B cell (primary cell): ENCODE measurements at regions not wholly inside any gene's neighbourhood (a gene's known extent, or its start where the extent isn't known, plus 50 kb on each side); places are given as distances from the start of the nearest gene placed in this dataset.
"Not testable (repeated sequence)": the region's sequence is repeated elsewhere in the genome, so short reads cannot be mapped to it uniquely, and the experiment has no call there.

ENCODE experiments used
- ATAC-seq: fragments of 200-7000 bp; cut with Tn5 transposase; one replicate; pipeline ENCODE4 v1.10.0; 2021; ENCODE audit warnings: low read depth, mild to moderate bottlenecking, moderate number of reproducible peaks, moderate library complexity
- CTCF ChIA-PET: fragments of 350-600 bp; sonication (Branson Sonifier 250); formaldehyde crosslinking; loops from one replicate; lab custom pipeline; 2021; ENCODE audit warnings: antibody characterized with exemption, inconsistent platforms; lab: Charles Lee
- POLR2A ChIA-PET: fragments of 350-600 bp; sonication (Branson Sonifier 250); formaldehyde crosslinking; loops from one replicate; lab custom pipeline; 2021; ENCODE audit warnings: antibody characterized with exemption; lab: Charles Lee
- DNase-seq: peaks from one replicate; pipeline ENCODE4 v3.0.0; 2013
- H2AFZ ChIP-seq: 2 replicates; pipeline ENCODE4 v1.6.1; 2012; ENCODE audit warnings: mild to moderate bottlenecking, low read depth, low read length; ENCODE audit not compliant: insufficient read depth, poor library complexity, severe bottlenecking
- H3K27ac ChIP-seq, 2 donors: 1 replicate in 1 of 2; 2 replicates in 1 of 2; pipeline ENCODE4 v1.5.1; 2012 to 2013; ENCODE audit warnings: low read length in 2 of 2, mild to moderate bottlenecking in 2 of 2, moderate library complexity in 1 of 2
- H3K27me3 ChIP-seq, 4 experiments: fragments of 200-600 bp in 1 of 4; sonication (generic) in 1 of 4; replicated peaks in 1 of 4; 1 replicate in 2 of 4; 2 replicates in 2 of 4; pipeline versions ENCODE4 v1.6.1 to v1.7.0; 2013 to 2016; ENCODE audit warnings: low read length in 3 of 4, mild to moderate bottlenecking in 2 of 4, mixed read lengths in 1 of 4, moderate library complexity in 1 of 4; ENCODE audit not compliant: insufficient read depth in 4 of 4, control insufficient read depth in 3 of 4; ENCODE audit errors: control extremely low read depth in 1 of 4
- H3K36me3 ChIP-seq, 2 experiments: replicated peaks in 1 of 2; 1 replicate in 1 of 2; 2 replicates in 1 of 2; pipeline versions ENCODE4 v1.6.1 to v1.7.1; 2013; ENCODE audit warnings: low read length in 1 of 2; ENCODE audit not compliant: insufficient read depth in 2 of 2, control insufficient read depth in 1 of 2; ENCODE audit errors: control extremely low read depth in 1 of 2, extremely low read depth in 1 of 2
- H3K4me1 ChIP-seq, 2 donors: fragments of 200-600 bp in 1 of 2; sonication (generic) in 1 of 2; 1 replicate in 1 of 2; 2 replicates in 1 of 2; pipeline versions ENCODE4 v1.5.1 to v1.6.1; 2013 to 2017; ENCODE audit warnings: low read length in 2 of 2; ENCODE audit not compliant: control insufficient read depth in 2 of 2, insufficient read depth in 2 of 2
- H3K4me2 ChIP-seq: replicated peaks from 2 replicates; pipeline ENCODE3; 2012; ENCODE audit warnings: mild to moderate bottlenecking, low read depth, low read length; ENCODE audit not compliant: poor library complexity, severe bottlenecking
- H3K4me3 ChIP-seq, 5 experiments: fragments of 200-600 bp in 1 of 5; sonication (generic) in 1 of 5; 1 replicate in 3 of 5; 2 replicates in 2 of 5; pipeline versions ENCODE4 v1.5.1 to v1.7.0; 2011 to 2016; ENCODE audit warnings: low read length in 4 of 5, mild to moderate bottlenecking in 4 of 5, low read depth in 2 of 5, control low read depth in 1 of 5, moderate library complexity in 1 of 5; ENCODE audit not compliant: insufficient read depth in 1 of 5; ENCODE audit errors: control extremely low read depth in 1 of 5, extremely low read depth in 1 of 5
- H3K79me2 ChIP-seq: fragments of 200-600 bp; sonication (generic); one replicate; pipeline ENCODE4 v1.6.0; 2016; ENCODE audit warnings: low read length; ENCODE audit not compliant: control insufficient read depth, insufficient read depth
- H3K9ac ChIP-seq: fragments of 200-600 bp; sonication (generic); 2 replicates; pipeline ENCODE4 v1.6.1; 2017; ENCODE audit warnings: mild to moderate bottlenecking, low read length, moderate library complexity
- H3K9me3 ChIP-seq, 3 donors: one replicate each; pipeline versions ENCODE4 v1.6.1 to v1.7.1; 2013; ENCODE audit warnings: low read length in 2 of 3; ENCODE audit not compliant: control insufficient read depth in 2 of 3, insufficient read depth in 1 of 3; ENCODE audit errors: control extremely low read depth in 1 of 3
- H4K20me1 ChIP-seq: 2 replicates; pipeline ENCODE4 v1.6.0; 2012; ENCODE audit warnings: mild to moderate bottlenecking, low read length; ENCODE audit not compliant: insufficient read depth, control insufficient read depth, poor library complexity, severe bottlenecking
- H3K27ac Mint-ChIP-seq: one replicate; pipeline ENCODE4 v1.8.0; 2021; ENCODE audit warnings: mixed read lengths
- H3K27me3 Mint-ChIP-seq: one replicate; pipeline ENCODE4 v1.8.0; 2021; ENCODE audit warnings: mixed read lengths
- H3K4me1 Mint-ChIP-seq: one replicate; pipeline ENCODE4 v1.8.0; 2021; ENCODE audit warnings: mixed read lengths
- H3K4me3 Mint-ChIP-seq: one replicate; pipeline ENCODE4 v1.8.0; 2021; ENCODE audit warnings: mixed read lengths
- H3K9me3 Mint-ChIP-seq: one replicate; pipeline ENCODE4 v1.8.0; 2022; ENCODE audit warnings: mixed read lengths; ENCODE audit not compliant: insufficient read depth
- EZH2 ChIP-seq: IDR thresholded peaks from 2 replicates; pipeline ENCODE4 v1.6.1; 2012; ENCODE audit warnings: borderline replicate concordance, low read depth, mild to moderate bottlenecking, moderate library complexity, low read length; ENCODE audit not compliant: insufficient read depth, poor library complexity, severe bottlenecking
- WGBS: methylation state at CpG from one replicate; pipeline ENCODE4 v1.1.5; 2013; ENCODE audit warnings: missing lambda C conversion rate; ENCODE audit not compliant: insufficient coverage; 5-methylcytosine and 5-hydroxymethylcytosine counted together
- intact Hi-C: fragments of 100-400 bp; cut with micrococcal nuclease; formaldehyde crosslinking; loops from one replicate; pipeline ENCODE4 v1.10.0; 2022
- TF ChIP-seq, protein P1 (sequence below): fragments of 200-600 bp; IDR thresholded peaks from one replicate; pipeline ENCODE4 v1.8.0; 2022; ENCODE audit warnings: antibody characterized with exemption, mild to moderate bottlenecking

GRCh38 chr18:1513519-1513918 lies 608.8 kb downstream of the ADCYAP1 start:
- no peaks in the 10 kb centered on the region for H3K4me1 ChIP-seq
- H3K27ac ChIP-seq, result no peak overlapping the region
- ChIA-PET CTCF (no interaction called here), POLR2A (no interaction called here)
- no peak for DNase-seq
- H3K4me3 ChIP-seq, result no peak overlapping the region
- H3K27me3 Mint-ChIP-seq, result no peaks in the 10 kb centered on the region
- no CpG with 5 or more reads among the region's 1 CpG for WGBS
- H3K9me3 ChIP-seq, result peaks cover 0 to 9% (median 0%) of the 10 kb centered on the region in 3 donors
- H3K4me1 Mint-ChIP-seq, result no peaks in the 10 kb centered on the region
- H3K36me3 ChIP-seq, result no peaks in the 10 kb centered on the region
- no peaks in the 10 kb centered on the region for H3K27me3 ChIP-seq
- no peak overlapping the region for H3K9ac ChIP-seq
- H3K4me2 ChIP-seq, result no peak overlapping the region
- intact Hi-C loops, result no loop called here
- no peaks in the 10 kb centered on the region for H3K79me2 ChIP-seq
- H3K27ac Mint-ChIP-seq, result no peak overlapping the region
- ATAC-seq, result no peak
- H2AFZ ChIP-seq, result no peak overlapping the region
- TF ChIP-seq, protein P1, sequence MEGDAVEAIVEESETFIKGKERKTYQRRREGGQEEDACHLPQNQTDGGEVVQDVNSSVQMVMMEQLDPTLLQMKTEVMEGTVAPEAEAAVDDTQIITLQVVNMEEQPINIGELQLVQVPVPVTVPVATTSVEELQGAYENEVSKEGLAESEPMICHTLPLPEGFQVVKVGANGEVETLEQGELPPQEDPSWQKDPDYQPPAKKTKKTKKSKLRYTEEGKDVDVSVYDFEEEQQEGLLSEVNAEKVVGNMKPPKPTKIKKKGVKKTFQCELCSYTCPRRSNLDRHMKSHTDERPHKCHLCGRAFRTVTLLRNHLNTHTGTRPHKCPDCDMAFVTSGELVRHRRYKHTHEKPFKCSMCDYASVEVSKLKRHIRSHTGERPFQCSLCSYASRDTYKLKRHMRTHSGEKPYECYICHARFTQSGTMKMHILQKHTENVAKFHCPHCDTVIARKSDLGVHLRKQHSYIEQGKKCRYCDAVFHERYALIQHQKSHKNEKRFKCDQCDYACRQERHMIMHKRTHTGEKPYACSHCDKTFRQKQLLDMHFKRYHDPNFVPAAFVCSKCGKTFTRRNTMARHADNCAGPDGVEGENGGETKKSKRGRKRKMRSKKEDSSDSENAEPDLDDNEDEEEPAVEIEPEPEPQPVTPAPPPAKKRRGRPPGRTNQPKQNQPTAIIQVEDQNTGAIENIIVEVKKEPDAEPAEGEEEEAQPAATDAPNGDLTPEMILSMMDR, result no peak
- no peak for TF ChIP-seq EZH2
- no peak overlapping the region for H3K4me3 Mint-ChIP-seq
- peaks cover 3% of the 10 kb centered on the region for H3K9me3 Mint-ChIP-seq
- no peaks in the 10 kb centered on the region for H4K20me1 ChIP-seq

DNA sequence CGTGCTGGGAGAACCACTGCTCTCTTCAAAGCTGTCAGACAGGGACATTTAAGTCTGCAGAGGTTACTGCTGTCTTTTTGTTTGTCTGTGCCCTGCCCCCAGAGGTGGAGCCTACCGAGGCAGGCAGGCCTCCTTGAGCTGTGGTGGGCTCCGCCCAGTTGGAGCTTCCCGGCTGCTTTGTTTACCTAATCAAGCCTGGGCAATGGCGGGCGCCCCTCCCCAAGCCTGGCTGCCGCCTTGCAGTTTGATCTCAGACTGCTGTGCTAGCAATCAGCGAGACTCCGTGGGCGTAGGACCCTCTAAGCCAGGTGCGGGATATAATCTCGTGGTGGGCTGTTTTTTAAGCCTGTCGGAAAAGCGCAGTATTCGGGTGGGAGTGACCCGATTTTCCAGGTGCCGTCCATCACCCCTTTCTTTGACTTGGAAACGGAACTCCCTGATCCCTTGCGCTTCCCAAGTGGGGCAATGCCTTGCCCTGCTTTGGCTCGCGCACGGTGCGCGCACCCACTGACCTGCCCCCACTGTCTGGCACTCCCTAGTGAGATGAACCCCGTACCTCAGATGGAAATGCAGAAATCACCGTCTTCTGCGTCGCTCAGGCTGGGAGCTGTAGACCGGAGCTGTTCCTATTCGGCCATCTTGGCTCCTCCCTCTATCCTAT lies 617.0 kb downstream of the ADCYAP1 start:
- H3K27ac ChIP-seq, H3K9me3 ChIP-seq, CTCF ChIA-PET, H3K27ac Mint-ChIP-seq, H3K4me1 Mint-ChIP-seq, H3K27me3 Mint-ChIP-seq, H4K20me1 ChIP-seq, H2AFZ ChIP-seq, H3K4me1 ChIP-seq, POLR2A ChIA-PET, H3K4me3 ChIP-seq, ATAC-seq, H3K79me2 ChIP-seq, DNase-seq, H3K36me3 ChIP-seq, H3K4me2 ChIP-seq, H3K27me3 ChIP-seq, H3K9ac ChIP-seq, H3K9me3 Mint-ChIP-seq, H3K4me3 Mint-ChIP-seq, intact Hi-C loops: not testable (repeated sequence)
- WGBS, result 86% methylated on average over 24 of the region's 30 CpGs
